ENCODE measurements at regions not wholly inside any gene's neighbourhood (a gene's known extent, or its start where the extent isn't known, plus 50 kb on each side); places are given as distances from the start of the nearest gene placed in this dataset.

GRCh38 chr10:91352760-91353159 is 57.4 kb upstream of the HECTD2 start:
- no peak overlapping the region for H2AFZ ChIP-seq (ENCODE audit: control insufficient read depth, low read length)
- H3K36me3 ChIP-seq (ENCODE audit: control insufficient read depth in 2 of 2, extremely low read depth in 1 of 2, insufficient read depth in 2 of 2, low read length in 2 of 2): no peaks in the 10 kb centered on the region

GRCh38 chr10:91354166-91355075 is 55.7 kb upstream of the HECTD2 start:
- no peaks in the 10 kb centered on the region for H3K9me1 ChIP-seq (ENCODE audit: control insufficient read depth, extremely low read depth, insufficient read depth, low read length)
- H3K27ac ChIP-seq (ENCODE audit: control insufficient read depth, insufficient read depth, low read length): no peak overlapping the region
- DNase-seq (ENCODE audit: low read depth, low spot score) (no peak), FAIRE-seq (no peak)
- H3K9me3 ChIP-seq (ENCODE audit: control insufficient read depth, low read depth, low read length): no peaks in the 10 kb centered on the region
- H3K27me3 ChIP-seq (ENCODE audit: control insufficient read depth, extremely low read depth, insufficient read depth, low read length): no peaks in the 10 kb centered on the region
- no peak overlapping the region for H3K4me2 ChIP-seq (ENCODE audit: control insufficient read depth, extremely low read depth, insufficient read depth, low read depth, low read length)
- dilution Hi-C loops (cut with MboI; ENCODE audit: extremely low pct_ligation_motif_present, low sequenced_read_pairs): no loop called here
- no peaks in the 10 kb centered on the region for H4K20me1 ChIP-seq (ENCODE audit: control insufficient read depth, extremely low read depth, insufficient read depth, low read length)
- no peaks in the 10 kb centered on the region for H3K36me3 ChIP-seq (ENCODE audit: control insufficient read depth in 2 of 2, extremely low read depth in 1 of 2, insufficient read depth in 2 of 2, low read length in 2 of 2)
- no peaks in the 10 kb centered on the region for H3K79me2 ChIP-seq (ENCODE audit: control insufficient read depth, insufficient read depth, low read length)
- no peak overlapping the region for H2AFZ ChIP-seq (ENCODE audit: control insufficient read depth, low read length)
- no peak for TF ChIP-seq CTCF (optimal IDR thresholded peaks at IDR 0.05 in 1 of 3, IDR thresholded peaks at IDR 0.05 in 1 of 3, conservative IDR thresholded peaks at IDR 0.05 in 1 of 3; ENCODE audit: extremely low read depth in 1 of 3, insufficient read depth in 2 of 3, low read length in 3 of 3)
- TF ChIP-seq EZH2 (IDR thresholded peaks at IDR 0.05; ENCODE audit: low read length): no peak
- no peak overlapping the region for H3K9ac ChIP-seq (ENCODE audit: control insufficient read depth, extremely low read depth, insufficient read depth, low read length)
- H3K4me3 ChIP-seq (ENCODE audit: control insufficient read depth in 2 of 3, extremely low read depth in 1 of 3, insufficient read depth in 2 of 3, low read depth in 1 of 3, low read length in 3 of 3): no peak overlapping the region
- H3K4me1 ChIP-seq (ENCODE audit: control insufficient read depth, extremely low read depth, insufficient read depth, low read length): peaks cover 28% of the 10 kb centered on the region

More at GRCh38 chr10:91352760-91353159, 57.4 kb upstream of the HECTD2 start:
- TF ChIP-seq CTCF (optimal IDR thresholded peaks at IDR 0.05 in 1 of 3, IDR thresholded peaks at IDR 0.05 in 1 of 3, conservative IDR thresholded peaks at IDR 0.05 in 1 of 3; ENCODE audit: extremely low read depth in 1 of 3, insufficient read depth in 2 of 3, low read length in 3 of 3) (no peak), EZH2 (IDR thresholded peaks at IDR 0.05; ENCODE audit: low read length) (no peak)
- DNase-seq (ENCODE audit: low read depth, low spot score) (no peak), FAIRE-seq (no peak)
- H3K9me3 ChIP-seq (ENCODE audit: control insufficient read depth, low read depth, low read length): no peaks in the 10 kb centered on the region
- H3K27ac ChIP-seq (ENCODE audit: control insufficient read depth, insufficient read depth, low read length): no peak overlapping the region
- no peaks in the 10 kb centered on the region for H4K20me1 ChIP-seq (ENCODE audit: control insufficient read depth, extremely low read depth, insufficient read depth, low read length)
- no peaks in the 10 kb centered on the region for H3K79me2 ChIP-seq (ENCODE audit: control insufficient read depth, insufficient read depth, low read length)
- no peak overlapping the region for H3K4me3 ChIP-seq (ENCODE audit: control insufficient read depth in 2 of 3, extremely low read depth in 1 of 3, insufficient read depth in 2 of 3, low read depth in 1 of 3, low read length in 3 of 3)
- H3K4me2 ChIP-seq (ENCODE audit: control insufficient read depth, extremely low read depth, insufficient read depth, low read depth, low read length): no peak overlapping the region
- peaks cover 39% of the 10 kb centered on the region for H3K4me1 ChIP-seq (ENCODE audit: control insufficient read depth, extremely low read depth, insufficient read depth, low read length)
- H3K27me3 ChIP-seq (ENCODE audit: control insufficient read depth, extremely low read depth, insufficient read depth, low read length): no peaks in the 10 kb centered on the region
- H3K9me1 ChIP-seq (ENCODE audit: control insufficient read depth, extremely low read depth, insufficient read depth, low read length): no peaks in the 10 kb centered on the region
- dilution Hi-C loops (cut with MboI; ENCODE audit: extremely low pct_ligation_motif_present, low sequenced_read_pairs): no loop called here
- no peak overlapping the region for H3K9ac ChIP-seq (ENCODE audit: control insufficient read depth, extremely low read depth, insufficient read depth, low read length)

Data from keratinocyte (primary cell).